Amniotic stem cell (primary cell): ENCODE measurements at regions not wholly inside any gene's neighbourhood (a gene's known extent, or its start where the extent isn't known, plus 50 kb on each side); places are given as distances from the start of the nearest gene placed in this dataset.

Experiments used
- DNase-seq: peaks from one replicate; lab custom pipeline; 2025; lab: John Stamatoyannopoulos, UW

GRCh38 chr10:92792661-92793060 lies 55.7 kb upstream of the EXOC6 start:
- no peak for DNase-seq
